Body of pancreas (tissue), 4 donors: ENCODE measurements at regions not wholly inside any gene's neighbourhood (a gene's known extent, or its start where the extent isn't known, plus 50 kb on each side); places are given as distances from the start of the nearest gene placed in this dataset.

Source experiments
- CTCF ChIP-seq, 7 experiments: fragments of 450-650 bp in 4 of 7; fragments of 200-600 bp in 3 of 7; sonication (generic) in 3 of 7; IDR thresholded peaks; one replicate each; pipeline ENCODE4 v1.5.1; 2016 to 2019; ENCODE audit warnings: antibody characterized with exemption in 7 of 7
- POLR2A ChIP-seq, 3 donors: fragments of 450-650 bp; IDR thresholded peaks; one replicate each; pipeline ENCODE4 v1.6.1; 2016; ENCODE audit warnings: antibody characterized with exemption in 3 of 3, mild to moderate bottlenecking in 2 of 3

- no peak for TF ChIP-seq POLR2A (IDR thresholded peaks at IDR 0.05)
- no peak for TF ChIP-seq CTCF (IDR thresholded peaks at IDR 0.05)
Observed at GRCh38 chr2:22628221-22628620, 756.8 kb upstream of the KLHL29 start.
